ENCODE measurements at regions not wholly inside any gene's neighbourhood (a gene's known extent, or its start where the extent isn't known, plus 50 kb on each side); places are given as distances from the start of the nearest gene placed in this dataset.

DNA sequence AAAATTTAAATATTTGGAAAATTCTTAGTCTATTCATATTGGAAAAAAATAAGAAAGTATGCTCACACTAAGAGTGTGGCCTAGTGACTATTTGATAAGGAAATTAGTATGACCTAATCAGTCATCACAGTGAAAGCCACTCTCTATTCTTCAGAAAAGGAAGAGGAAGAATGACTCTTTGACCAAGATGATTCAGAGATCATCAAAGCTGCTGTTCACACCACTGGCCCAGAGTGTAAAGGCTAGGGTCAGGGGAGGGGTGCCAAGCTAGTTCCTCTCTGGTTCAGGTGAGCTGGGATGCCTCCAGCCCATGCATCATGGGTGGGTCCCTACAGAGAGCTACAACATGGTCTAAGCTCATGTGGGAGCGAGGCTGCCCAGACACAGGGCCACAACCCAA, 396.9 kb upstream of the NDST3 start:
- Histone ChIP-seq H3K9ac (no peak overlapping the region), H4K20me1 (ENCODE audit: insufficient read depth) (no peaks in the 10 kb centered on the region), H3K27me3 (ENCODE audit: insufficient read depth) (no peaks in the 10 kb centered on the region), H3K27ac (ENCODE audit: low read depth in 2 of 2, low read length in 1 of 2) (no peak overlapping the region), H3K4me1 (ENCODE audit: control insufficient read depth in 1 of 2, insufficient read depth in 2 of 2, low read depth in 1 of 2, low read length in 1 of 2) (no peaks in the 10 kb centered on the region), H3K79me2 (ENCODE audit: insufficient read depth) (no peaks in the 10 kb centered on the region), H3K4me3 (ENCODE audit: low read depth in 2 of 2, low read length in 1 of 2) (no peak overlapping the region), H3K9me3 (no peaks in the 10 kb centered on the region), H3K36me3 (replicated peaks in 1 of 2; ENCODE audit: control insufficient read depth in 1 of 2, insufficient read depth in 2 of 2, low read length in 1 of 2) (no peaks in the 10 kb centered on the region), H3K9me2 (no peaks in the 10 kb centered on the region), H2AFZ (ENCODE audit: low read depth) (no peak overlapping the region), H3K4me2 (no peak overlapping the region), H3F3A (replicated peaks; ENCODE audit: insufficient read depth) (no peaks in the 10 kb centered on the region)
- TF ChIP-seq JUND (IDR thresholded peaks at IDR 0.05) (no peak), ELF1 (IDR thresholded peaks at IDR 0.05) (no peak), CHD2 (IDR thresholded peaks at IDR 0.05; ENCODE audit: low read length, partially characterized antibody) (no peak)
- TF ChIP-seq, protein P1, sequence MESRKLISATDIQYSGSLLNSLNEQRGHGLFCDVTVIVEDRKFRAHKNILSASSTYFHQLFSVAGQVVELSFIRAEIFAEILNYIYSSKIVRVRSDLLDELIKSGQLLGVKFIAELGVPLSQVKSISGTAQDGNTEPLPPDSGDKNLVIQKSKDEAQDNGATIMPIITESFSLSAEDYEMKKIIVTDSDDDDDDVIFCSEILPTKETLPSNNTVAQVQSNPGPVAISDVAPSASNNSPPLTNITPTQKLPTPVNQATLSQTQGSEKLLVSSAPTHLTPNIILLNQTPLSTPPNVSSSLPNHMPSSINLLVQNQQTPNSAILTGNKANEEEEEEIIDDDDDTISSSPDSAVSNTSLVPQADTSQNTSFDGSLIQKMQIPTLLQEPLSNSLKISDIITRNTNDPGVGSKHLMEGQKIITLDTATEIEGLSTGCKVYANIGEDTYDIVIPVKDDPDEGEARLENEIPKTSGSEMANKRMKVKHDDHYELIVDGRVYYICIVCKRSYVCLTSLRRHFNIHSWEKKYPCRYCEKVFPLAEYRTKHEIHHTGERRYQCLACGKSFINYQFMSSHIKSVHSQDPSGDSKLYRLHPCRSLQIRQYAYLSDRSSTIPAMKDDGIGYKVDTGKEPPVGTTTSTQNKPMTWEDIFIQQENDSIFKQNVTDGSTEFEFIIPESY (IDR thresholded peaks at IDR 0.05; ENCODE audit: borderline replicate concordance, low read depth), result no peak
- 0% methylated on average over 1 of the region's 1 CpG for WGBS (ENCODE audit: low lambda C conversion rate)
- no peak for DNase-seq
- CTCF ChIA-PET, result no interaction called here
- POLR2A ChIA-PET, result no interaction called here

DNA sequence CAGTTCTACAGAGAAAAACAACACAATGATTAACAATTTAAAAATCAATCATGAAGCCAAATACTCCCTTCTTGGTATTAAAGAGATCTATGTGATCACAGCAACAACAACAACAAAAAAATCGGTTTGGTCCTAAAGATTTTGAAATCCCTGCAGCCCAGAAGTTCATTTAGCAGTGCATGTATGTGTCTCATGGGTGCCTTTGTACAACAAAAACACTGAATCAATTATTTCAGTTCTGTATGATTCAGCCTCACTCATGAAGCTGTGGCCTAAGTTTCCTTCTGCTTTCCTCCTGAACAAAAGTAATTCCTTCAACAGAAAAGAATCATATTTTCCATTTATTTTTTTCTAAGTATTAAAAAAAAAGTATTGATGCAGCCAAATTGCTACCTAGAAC, 393.4 kb upstream of the NDST3 start:
- ChIA-PET POLR2A (no interaction called here), CTCF (interaction anchor here (1.0 kb wide), 1 partner anchor 394 kb away, joined by 3 read pairs; no protein-coding TSS in a partner anchor)
- no peaks in the 10 kb centered on the region for H3K9me2 ChIP-seq
- H3K36me3 ChIP-seq (replicated peaks in 1 of 2; ENCODE audit: control insufficient read depth in 1 of 2, insufficient read depth in 2 of 2, low read length in 1 of 2), result no peaks in the 10 kb centered on the region
- DNase-seq, result no peak
- no peaks in the 10 kb centered on the region for H3K4me1 ChIP-seq (ENCODE audit: control insufficient read depth in 1 of 2, insufficient read depth in 2 of 2, low read depth in 1 of 2, low read length in 1 of 2)
- H3K9ac ChIP-seq, result no peak overlapping the region
- H3K4me3 ChIP-seq (ENCODE audit: low read depth in 2 of 2, low read length in 1 of 2), result no peak overlapping the region
- no peak overlapping the region for H3K27ac ChIP-seq (ENCODE audit: low read depth in 2 of 2, low read length in 1 of 2)
- no peak overlapping the region for H2AFZ ChIP-seq (ENCODE audit: low read depth)
- no peak overlapping the region for H3K4me2 ChIP-seq
- H3K9me3 ChIP-seq, result no peaks in the 10 kb centered on the region
- H4K20me1 ChIP-seq (ENCODE audit: insufficient read depth), result no peaks in the 10 kb centered on the region
- no peaks in the 10 kb centered on the region for H3F3A ChIP-seq (replicated peaks; ENCODE audit: insufficient read depth)
- WGBS (ENCODE audit: low lambda C conversion rate), result 11% methylated on average over 1 of the region's 1 CpG
- TF ChIP-seq, protein P2, sequence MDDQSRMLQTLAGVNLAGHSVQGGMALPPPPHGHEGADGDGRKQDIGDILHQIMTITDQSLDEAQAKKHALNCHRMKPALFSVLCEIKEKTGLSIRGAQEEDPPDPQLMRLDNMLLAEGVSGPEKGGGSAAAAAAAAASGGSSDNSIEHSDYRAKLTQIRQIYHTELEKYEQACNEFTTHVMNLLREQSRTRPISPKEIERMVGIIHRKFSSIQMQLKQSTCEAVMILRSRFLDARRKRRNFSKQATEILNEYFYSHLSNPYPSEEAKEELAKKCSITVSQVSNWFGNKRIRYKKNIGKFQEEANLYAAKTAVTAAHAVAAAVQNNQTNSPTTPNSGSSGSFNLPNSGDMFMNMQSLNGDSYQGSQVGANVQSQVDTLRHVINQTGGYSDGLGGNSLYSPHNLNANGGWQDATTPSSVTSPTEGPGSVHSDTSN (IDR thresholded peaks at IDR 0.05), result no peak
- TF ChIP-seq ELF1 (IDR thresholded peaks at IDR 0.05) (no peak), GATA2 (CRISPR knock-in tag; IDR thresholded peaks at IDR 0.05) (no peak), NRF1 (IDR thresholded peaks at IDR 0.05; ENCODE audit: low read depth, low read length) (no peak), MEF2A (IDR thresholded peaks at IDR 0.05; ENCODE audit: borderline replicate concordance, low read depth) (no peak), TEAD4 (IDR thresholded peaks at IDR 0.05; ENCODE audit: borderline replicate concordance, insufficient read depth) (no peak), SMC3 (IDR thresholded peaks at IDR 0.05; ENCODE audit: low read depth, low read length) (no peak), EZH2phosphoT487 (IDR thresholded peaks at IDR 0.05; ENCODE audit: borderline replicate concordance, low read depth) (no peak), YY1 (IDR thresholded peaks at IDR 0.05; ENCODE audit: low read depth) (no peak)
- TF ChIP-seq, protein P3, sequence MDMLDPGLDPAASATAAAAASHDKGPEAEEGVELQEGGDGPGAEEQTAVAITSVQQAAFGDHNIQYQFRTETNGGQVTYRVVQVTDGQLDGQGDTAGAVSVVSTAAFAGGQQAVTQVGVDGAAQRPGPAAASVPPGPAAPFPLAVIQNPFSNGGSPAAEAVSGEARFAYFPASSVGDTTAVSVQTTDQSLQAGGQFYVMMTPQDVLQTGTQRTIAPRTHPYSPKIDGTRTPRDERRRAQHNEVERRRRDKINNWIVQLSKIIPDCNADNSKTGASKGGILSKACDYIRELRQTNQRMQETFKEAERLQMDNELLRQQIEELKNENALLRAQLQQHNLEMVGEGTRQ (IDR thresholded peaks at IDR 0.05; ENCODE audit: borderline replicate concordance, low read depth, low read length), result no peak
- H3K27me3 ChIP-seq (ENCODE audit: insufficient read depth), result no peaks in the 10 kb centered on the region
- no peaks in the 10 kb centered on the region for H3K79me2 ChIP-seq (ENCODE audit: insufficient read depth)

All from SK-N-SH (cell line).